GM18519 (cell line): ENCODE measurements at regions not wholly inside any gene's neighbourhood (a gene's known extent, or its start where the extent isn't known, plus 50 kb on each side); places are given as distances from the start of the nearest gene placed in this dataset.
"Not testable (repeated sequence)": the region's sequence is repeated elsewhere in the genome, so short reads cannot be mapped to it uniquely, and the experiment has no call there.

ENCODE experiments used
- ATAC-seq: cut with Tn5 transposase; IDR thresholded peaks from one replicate; pipeline ENCODE4 v1.9.1; 2021; ENCODE audit warnings: mild to moderate bottlenecking, moderate library complexity; ENCODE audit not compliant: unreplicated experiment, low FRiP score

GRCh38 chr5:34096033-34096432, 53.0 kb upstream of the C1QTNF3 start:
- not testable (repeated sequence) for ATAC-seq

GRCh38 chr5:34099891-34100290, 56.9 kb upstream of the C1QTNF3 start:
- not testable (repeated sequence) for ATAC-seq

GRCh38 chr5:34101567-34101966, 58.6 kb upstream of the C1QTNF3 start:
- ATAC-seq = not testable (repeated sequence)

- not testable (repeated sequence) for ATAC-seq
Observed at GRCh38 chr5:34108897-34109296, 65.9 kb upstream of the C1QTNF3 start.

GRCh38 chr5:34124280-34124679, 81.3 kb upstream of the C1QTNF3 start:
- not testable (repeated sequence) for ATAC-seq

- not testable (repeated sequence) for ATAC-seq
Observed at GRCh38 chr5:34125354-34125753, 82.3 kb upstream of the C1QTNF3 start.

GRCh38 chr5:34126741-34127140, 83.7 kb upstream of the C1QTNF3 start:
- not testable (repeated sequence) for ATAC-seq

- ATAC-seq = not testable (repeated sequence)
Observed at GRCh38 chr5:34127818-34128217, 84.8 kb upstream of the C1QTNF3 start.

- ATAC-seq = not testable (repeated sequence)
Observed at GRCh38 chr5:34128890-34129289, 85.9 kb upstream of the C1QTNF3 start.

- ATAC-seq = not testable (repeated sequence)
Observed at GRCh38 chr5:34154988-34155387, 112.0 kb upstream of the C1QTNF3 start.

- ATAC-seq = not testable (repeated sequence)
Observed at GRCh38 chr5:34156703-34157414, 113.8 kb upstream of the C1QTNF3 start.

GRCh38 chr5:34160904-34161303, 117.9 kb upstream of the C1QTNF3 start:
- not testable (repeated sequence) for ATAC-seq

- not testable (repeated sequence) for ATAC-seq
Observed at GRCh38 chr5:34171398-34171797, 128.4 kb upstream of the C1QTNF3 start.

- ATAC-seq = not testable (repeated sequence)
Observed at GRCh38 chr5:34179453-34180190, 136.6 kb upstream of the C1QTNF3 start.

GRCh38 chr5:34180225-34180624, 137.2 kb upstream of the C1QTNF3 start:
- ATAC-seq = not testable (repeated sequence)

GRCh38 chr5:34180940-34181614, 138.1 kb upstream of the C1QTNF3 start:
- ATAC-seq = not testable (repeated sequence)

GRCh38 chr5:34185005-34185404, 142.0 kb upstream of the C1QTNF3 start:
- ATAC-seq = not testable (repeated sequence)

GRCh38 chr5:34185572-34185971, 142.6 kb upstream of the C1QTNF3 start:
- ATAC-seq = not testable (repeated sequence)

GRCh38 chr5:34186108-34186507, 143.1 kb upstream of the C1QTNF3 start:
- ATAC-seq = not testable (repeated sequence)

GRCh38 chr5:34186865-34187264, 143.9 kb upstream of the C1QTNF3 start:
- not testable (repeated sequence) for ATAC-seq

- not testable (repeated sequence) for ATAC-seq
Observed at GRCh38 chr5:34187441-34187840, 144.4 kb upstream of the C1QTNF3 start.
